HepG2 (cell line): ENCODE measurements at regions not wholly inside any gene's neighbourhood (a gene's known extent, or its start where the extent isn't known, plus 50 kb on each side); places are given as distances from the start of the nearest gene placed in this dataset.

ENCODE experiments used
- CHD4 ChIP-seq: fragments of 200-600 bp; sonication (generic); IDR thresholded peaks from 2 replicates; pipeline ENCODE4 v1.7.0; 2017; ENCODE audit warnings: mild to moderate bottlenecking, low read length, borderline replicate concordance
- EZH2 ChIP-seq: conservative IDR thresholded peaks from 2 replicates; pipeline ENCODE4 v1.6.1; 2012; ENCODE audit warnings: mild to moderate bottlenecking, low read depth, low read length, moderate library complexity
- HINFP ChIP-seq: sonication (generic); formaldehyde crosslinking; IDR thresholded peaks from 2 replicates; pipeline ENCODE4 v1.4.0; 2020; ENCODE audit warnings: low read depth, mild to moderate bottlenecking, missing genetic modification reagents
- NFE2 ChIP-seq: sonication (generic); formaldehyde crosslinking; IDR thresholded peaks from 2 replicates; pipeline ENCODE4 v1.4.0; 2020; ENCODE audit warnings: missing genetic modification reagents
- ZMYM3 ChIP-seq: sonication (generic); formaldehyde crosslinking; IDR thresholded peaks from 2 replicates; pipeline ENCODE4 v1.5.1; 2020; ENCODE audit warnings: mild to moderate bottlenecking, missing genetic modification reagents
- TF ChIP-seq, protein P1 (sequence below): sonication (generic); formaldehyde crosslinking; IDR thresholded peaks from 2 replicates; pipeline ENCODE4 v1.9.0; 2021; ENCODE audit warnings: missing genetic modification reagents, borderline replicate concordance
- TF ChIP-seq, protein P2 (sequence below): sonication (generic); formaldehyde crosslinking; IDR thresholded peaks from 2 replicates; pipeline ENCODE4 v1.5.0; 2020; ENCODE audit warnings: mild to moderate bottlenecking, missing genetic modification reagents, moderate library complexity
- TF ChIP-seq, protein P3 (sequence below): sonication (generic); formaldehyde crosslinking; IDR thresholded peaks from 2 replicates; pipeline ENCODE4 v1.5.0; 2020; ENCODE audit warnings: missing genetic modification reagents
- TF ChIP-seq, protein P4 (sequence below): sonication (generic); formaldehyde crosslinking; IDR thresholded peaks from 2 replicates; pipeline ENCODE4 v1.4.0; 2020; ENCODE audit warnings: missing genetic modification reagents
- TF ChIP-seq, protein P5 (sequence below): IDR thresholded peaks from 2 replicates; pipeline ENCODE4 v1.6.1; 2016; ENCODE audit warnings: low read depth, borderline replicate concordance
- TF ChIP-seq, protein P6 (sequence below): conservative IDR thresholded peaks from 2 replicates; pipeline ENCODE4 v1.6.1; 2018; ENCODE audit warnings: missing genetic modification reagents

DNA sequence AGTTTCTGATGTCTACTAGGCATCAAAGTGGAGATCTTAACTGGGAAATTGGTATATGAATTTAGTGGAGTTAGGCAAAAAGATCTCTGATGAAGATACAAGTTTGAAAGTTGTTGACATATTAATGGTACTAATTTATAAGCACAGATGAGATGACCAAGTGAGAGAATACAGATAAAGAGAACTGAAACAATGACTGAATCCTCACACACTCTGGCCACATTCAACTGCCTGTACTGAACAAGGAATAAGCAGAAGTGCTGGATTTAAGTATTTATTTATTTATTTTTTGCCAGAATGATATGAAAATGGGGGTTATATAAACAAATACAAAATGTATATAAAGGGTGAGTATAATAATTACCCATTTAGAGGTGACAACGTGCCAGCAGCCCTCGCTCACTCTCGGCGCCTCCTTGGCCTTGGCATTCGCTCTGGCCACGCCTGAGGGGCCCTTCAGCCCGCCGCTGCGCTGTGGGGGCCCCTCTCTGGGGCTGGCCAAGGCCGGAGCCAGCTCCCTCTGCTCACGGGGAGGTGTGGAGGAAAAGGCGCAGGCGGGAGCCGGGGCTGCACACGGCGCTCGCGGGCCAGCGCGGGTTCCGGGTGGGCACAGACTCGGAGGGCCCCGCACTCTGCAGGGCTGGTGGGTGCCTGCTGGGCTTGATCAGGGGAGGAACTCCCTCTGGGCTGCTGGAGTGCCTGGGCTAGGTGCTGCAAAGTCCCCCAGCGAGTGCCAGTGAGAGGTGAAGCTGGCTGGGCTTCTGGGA is 1363.9 kb upstream of the CRIM1 start:
- TF ChIP-seq EZH2, result no peak
- TF ChIP-seq, protein P1, sequence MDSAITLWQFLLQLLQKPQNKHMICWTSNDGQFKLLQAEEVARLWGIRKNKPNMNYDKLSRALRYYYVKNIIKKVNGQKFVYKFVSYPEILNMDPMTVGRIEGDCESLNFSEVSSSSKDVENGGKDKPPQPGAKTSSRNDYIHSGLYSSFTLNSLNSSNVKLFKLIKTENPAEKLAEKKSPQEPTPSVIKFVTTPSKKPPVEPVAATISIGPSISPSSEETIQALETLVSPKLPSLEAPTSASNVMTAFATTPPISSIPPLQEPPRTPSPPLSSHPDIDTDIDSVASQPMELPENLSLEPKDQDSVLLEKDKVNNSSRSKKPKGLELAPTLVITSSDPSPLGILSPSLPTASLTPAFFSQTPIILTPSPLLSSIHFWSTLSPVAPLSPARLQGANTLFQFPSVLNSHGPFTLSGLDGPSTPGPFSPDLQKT (CRISPR knock-in tag), result no peak
- TF ChIP-seq CHD4, result no peak
- TF ChIP-seq HINFP (CRISPR knock-in tag), result no peak
- TF ChIP-seq ZMYM3 (CRISPR knock-in tag), result no peak
- TF ChIP-seq, protein P2, sequence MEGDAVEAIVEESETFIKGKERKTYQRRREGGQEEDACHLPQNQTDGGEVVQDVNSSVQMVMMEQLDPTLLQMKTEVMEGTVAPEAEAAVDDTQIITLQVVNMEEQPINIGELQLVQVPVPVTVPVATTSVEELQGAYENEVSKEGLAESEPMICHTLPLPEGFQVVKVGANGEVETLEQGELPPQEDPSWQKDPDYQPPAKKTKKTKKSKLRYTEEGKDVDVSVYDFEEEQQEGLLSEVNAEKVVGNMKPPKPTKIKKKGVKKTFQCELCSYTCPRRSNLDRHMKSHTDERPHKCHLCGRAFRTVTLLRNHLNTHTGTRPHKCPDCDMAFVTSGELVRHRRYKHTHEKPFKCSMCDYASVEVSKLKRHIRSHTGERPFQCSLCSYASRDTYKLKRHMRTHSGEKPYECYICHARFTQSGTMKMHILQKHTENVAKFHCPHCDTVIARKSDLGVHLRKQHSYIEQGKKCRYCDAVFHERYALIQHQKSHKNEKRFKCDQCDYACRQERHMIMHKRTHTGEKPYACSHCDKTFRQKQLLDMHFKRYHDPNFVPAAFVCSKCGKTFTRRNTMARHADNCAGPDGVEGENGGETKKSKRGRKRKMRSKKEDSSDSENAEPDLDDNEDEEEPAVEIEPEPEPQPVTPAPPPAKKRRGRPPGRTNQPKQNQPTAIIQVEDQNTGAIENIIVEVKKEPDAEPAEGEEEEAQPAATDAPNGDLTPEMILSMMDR, result no peak
- TF ChIP-seq, protein P3, sequence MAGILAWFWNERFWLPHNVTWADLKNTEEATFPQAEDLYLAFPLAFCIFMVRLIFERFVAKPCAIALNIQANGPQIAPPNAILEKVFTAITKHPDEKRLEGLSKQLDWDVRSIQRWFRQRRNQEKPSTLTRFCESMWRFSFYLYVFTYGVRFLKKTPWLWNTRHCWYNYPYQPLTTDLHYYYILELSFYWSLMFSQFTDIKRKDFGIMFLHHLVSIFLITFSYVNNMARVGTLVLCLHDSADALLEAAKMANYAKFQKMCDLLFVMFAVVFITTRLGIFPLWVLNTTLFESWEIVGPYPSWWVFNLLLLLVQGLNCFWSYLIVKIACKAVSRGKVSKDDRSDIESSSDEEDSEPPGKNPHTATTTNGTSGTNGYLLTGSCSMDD, result no peak
- TF ChIP-seq, protein P4, sequence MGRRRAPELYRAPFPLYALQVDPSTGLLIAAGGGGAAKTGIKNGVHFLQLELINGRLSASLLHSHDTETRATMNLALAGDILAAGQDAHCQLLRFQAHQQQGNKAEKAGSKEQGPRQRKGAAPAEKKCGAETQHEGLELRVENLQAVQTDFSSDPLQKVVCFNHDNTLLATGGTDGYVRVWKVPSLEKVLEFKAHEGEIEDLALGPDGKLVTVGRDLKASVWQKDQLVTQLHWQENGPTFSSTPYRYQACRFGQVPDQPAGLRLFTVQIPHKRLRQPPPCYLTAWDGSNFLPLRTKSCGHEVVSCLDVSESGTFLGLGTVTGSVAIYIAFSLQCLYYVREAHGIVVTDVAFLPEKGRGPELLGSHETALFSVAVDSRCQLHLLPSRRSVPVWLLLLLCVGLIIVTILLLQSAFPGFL, result no peak
- TF ChIP-seq, protein P5, sequence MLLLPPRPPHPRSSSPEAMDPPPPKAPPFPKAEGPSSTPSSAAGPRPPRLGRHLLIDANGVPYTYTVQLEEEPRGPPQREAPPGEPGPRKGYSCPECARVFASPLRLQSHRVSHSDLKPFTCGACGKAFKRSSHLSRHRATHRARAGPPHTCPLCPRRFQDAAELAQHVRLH, result no peak
- no peak for TF ChIP-seq NFE2 (CRISPR knock-in tag)
- TF ChIP-seq, protein P6, sequence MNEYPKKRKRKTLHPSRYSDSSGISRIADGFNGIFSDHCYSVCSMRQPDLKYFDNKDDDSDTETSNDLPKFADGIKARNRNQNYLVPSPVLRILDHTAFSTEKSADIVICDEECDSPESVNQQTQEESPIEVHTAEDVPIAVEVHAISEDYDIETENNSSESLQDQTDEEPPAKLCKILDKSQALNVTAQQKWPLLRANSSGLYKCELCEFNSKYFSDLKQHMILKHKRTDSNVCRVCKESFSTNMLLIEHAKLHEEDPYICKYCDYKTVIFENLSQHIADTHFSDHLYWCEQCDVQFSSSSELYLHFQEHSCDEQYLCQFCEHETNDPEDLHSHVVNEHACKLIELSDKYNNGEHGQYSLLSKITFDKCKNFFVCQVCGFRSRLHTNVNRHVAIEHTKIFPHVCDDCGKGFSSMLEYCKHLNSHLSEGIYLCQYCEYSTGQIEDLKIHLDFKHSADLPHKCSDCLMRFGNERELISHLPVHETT (CRISPR knock-in tag), result no peak
